Kidney epithelial cell (primary cell): ENCODE measurements at regions not wholly inside any gene's neighbourhood (a gene's known extent, or its start where the extent isn't known, plus 50 kb on each side); places are given as distances from the start of the nearest gene placed in this dataset.
A peak's percentile ranks its signal among the peaks of the same experiment; 100 is the strongest.
"Not testable (repeated sequence)": the region's sequence is repeated elsewhere in the genome, so short reads cannot be mapped to it uniquely, and the experiment has no call there.

ENCODE experiments used
- DNase-seq: peaks from one replicate; pipeline ENCODE4 v3.0.0-alpha.2; 2010; ENCODE audit warnings: low read depth
- H3K27me3 ChIP-seq: 2 replicates; pipeline ENCODE4 v1.6.0; 2011; ENCODE audit warnings: low read length; ENCODE audit not compliant: control insufficient read depth, insufficient read depth
- H3K36me3 ChIP-seq: 2 replicates; pipeline ENCODE4 v1.5.1; 2011; ENCODE audit warnings: low read length; ENCODE audit not compliant: control insufficient read depth, insufficient read depth
- H3K4me3 ChIP-seq: 2 replicates; pipeline ENCODE4 v1.5.1; 2011; ENCODE audit warnings: low read depth, mild to moderate bottlenecking, control low read depth, low read length
- TF ChIP-seq, protein P1 (sequence below): IDR thresholded peaks from 2 replicates; pipeline ENCODE4 v1.5.1; 2011; ENCODE audit warnings: mild to moderate bottlenecking, moderate library complexity, low read length, control low read depth, inconsistent platforms; ENCODE audit not compliant: insufficient read depth, poor library complexity, severe bottlenecking

DNA sequence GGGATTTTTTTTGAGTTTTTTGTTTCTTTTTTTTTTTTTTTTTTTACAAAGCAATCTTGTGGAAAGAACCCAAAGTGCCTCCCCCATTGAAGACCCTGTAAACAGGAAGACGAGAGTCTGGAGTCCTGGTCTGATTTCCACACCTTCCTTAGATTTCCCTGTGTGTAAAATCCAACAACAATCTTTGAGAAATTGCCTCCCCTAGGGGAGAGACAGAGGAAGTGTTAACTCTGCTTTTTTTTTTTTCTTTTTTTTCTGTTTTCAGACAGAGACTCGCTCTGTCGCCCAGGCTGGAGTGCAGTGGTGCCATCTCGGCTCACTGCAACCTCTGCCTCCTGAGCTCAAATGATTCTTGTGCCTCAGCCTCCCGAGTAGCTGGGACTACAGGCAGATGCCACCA is 82.0 kb upstream of the CLEC6A start:
- TF ChIP-seq, protein P1, sequence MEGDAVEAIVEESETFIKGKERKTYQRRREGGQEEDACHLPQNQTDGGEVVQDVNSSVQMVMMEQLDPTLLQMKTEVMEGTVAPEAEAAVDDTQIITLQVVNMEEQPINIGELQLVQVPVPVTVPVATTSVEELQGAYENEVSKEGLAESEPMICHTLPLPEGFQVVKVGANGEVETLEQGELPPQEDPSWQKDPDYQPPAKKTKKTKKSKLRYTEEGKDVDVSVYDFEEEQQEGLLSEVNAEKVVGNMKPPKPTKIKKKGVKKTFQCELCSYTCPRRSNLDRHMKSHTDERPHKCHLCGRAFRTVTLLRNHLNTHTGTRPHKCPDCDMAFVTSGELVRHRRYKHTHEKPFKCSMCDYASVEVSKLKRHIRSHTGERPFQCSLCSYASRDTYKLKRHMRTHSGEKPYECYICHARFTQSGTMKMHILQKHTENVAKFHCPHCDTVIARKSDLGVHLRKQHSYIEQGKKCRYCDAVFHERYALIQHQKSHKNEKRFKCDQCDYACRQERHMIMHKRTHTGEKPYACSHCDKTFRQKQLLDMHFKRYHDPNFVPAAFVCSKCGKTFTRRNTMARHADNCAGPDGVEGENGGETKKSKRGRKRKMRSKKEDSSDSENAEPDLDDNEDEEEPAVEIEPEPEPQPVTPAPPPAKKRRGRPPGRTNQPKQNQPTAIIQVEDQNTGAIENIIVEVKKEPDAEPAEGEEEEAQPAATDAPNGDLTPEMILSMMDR: peak; percentile 34
- H3K4me3 ChIP-seq, H3K27me3 ChIP-seq, H3K36me3 ChIP-seq, DNase-seq: not testable (repeated sequence)

DNA sequence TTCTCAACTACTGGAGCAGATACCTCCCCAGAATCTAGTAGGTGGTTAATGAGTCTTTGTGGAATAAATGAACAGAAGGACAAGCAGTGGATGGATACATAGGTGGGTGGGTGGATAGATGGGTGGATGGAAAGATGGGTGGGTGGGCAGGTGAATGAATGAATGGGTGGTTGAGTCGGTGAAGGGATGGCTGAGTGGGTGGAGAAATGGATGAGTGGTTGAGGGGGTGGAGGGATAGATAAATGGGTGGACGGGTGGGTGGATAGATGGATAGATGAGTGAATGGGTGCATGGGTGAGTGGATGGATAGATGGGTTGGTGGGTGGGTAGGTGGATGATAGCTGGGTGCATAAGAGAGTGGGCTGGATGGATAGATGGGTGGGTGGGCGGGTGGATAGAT is 80.6 kb upstream of the CLEC6A start:
- not testable (repeated sequence) for DNase-seq, H3K27me3 ChIP-seq, H3K4me3 ChIP-seq, H3K36me3 ChIP-seq

DNA sequence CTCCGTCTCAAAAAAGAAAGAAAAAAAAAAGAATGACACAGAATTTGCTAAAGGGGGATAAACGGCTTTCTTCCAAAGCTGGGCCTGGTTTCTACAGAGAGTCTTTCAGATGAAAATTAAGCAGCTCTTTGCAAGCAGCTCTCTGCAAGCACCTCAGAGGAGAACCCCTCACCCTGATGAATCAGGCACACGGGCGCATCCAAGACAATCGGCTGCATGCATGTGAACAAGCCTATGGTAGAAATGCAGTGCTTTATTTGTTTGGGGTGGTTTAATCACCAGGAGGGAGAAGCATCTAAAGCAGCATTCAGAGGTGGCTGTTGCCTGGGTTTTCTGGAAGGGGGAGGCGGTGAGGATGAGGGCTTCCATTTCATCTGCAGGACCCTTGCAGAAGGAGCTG is 78.0 kb upstream of the CLEC6A start:
- H3K4me3 ChIP-seq, H3K27me3 ChIP-seq, DNase-seq, H3K36me3 ChIP-seq: not testable (repeated sequence)

DNA sequence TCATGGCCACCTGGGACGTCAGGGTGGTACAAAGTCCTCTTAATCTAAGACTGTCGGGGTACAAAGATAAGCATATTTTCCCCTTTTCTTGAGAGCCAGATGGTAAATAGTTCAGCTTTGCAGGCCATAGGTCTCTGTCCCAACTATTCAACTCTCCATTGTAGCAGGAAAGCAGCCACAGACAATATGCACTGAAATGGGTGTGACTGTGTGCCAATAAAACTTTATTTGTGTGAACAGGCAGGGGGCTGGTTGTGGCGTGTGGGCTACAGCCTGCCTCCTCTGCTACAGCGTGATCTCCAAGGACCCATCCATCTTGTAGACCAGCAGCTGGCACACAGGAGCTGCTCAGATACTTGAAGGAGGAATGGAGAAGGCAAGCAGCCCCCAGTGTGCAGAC is 73.2 kb upstream of the CLEC6A start:
- not testable (repeated sequence) for H3K4me3 ChIP-seq, H3K27me3 ChIP-seq, DNase-seq

DNA sequence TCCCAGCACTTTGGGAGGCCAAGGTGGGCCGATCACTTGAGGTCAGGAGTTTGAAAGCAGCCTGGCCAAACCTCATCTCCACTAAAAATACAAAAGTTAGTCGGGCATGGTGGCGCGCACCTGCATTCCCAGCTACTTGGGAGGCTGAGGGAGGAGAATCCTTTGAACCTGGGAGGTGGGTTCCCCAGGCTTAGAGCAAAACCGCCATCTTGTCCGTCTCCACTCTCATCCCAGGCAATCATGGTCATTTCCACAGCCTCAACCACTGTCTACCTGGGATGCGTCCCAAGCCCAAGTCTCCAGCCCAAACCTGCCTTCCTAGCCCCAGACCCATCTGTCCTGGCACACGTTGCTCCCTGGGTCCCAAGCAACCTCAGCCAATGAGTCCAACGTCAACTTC is 71.1 kb upstream of the CLEC6A start:
- H3K4me3 ChIP-seq, H3K36me3 ChIP-seq, DNase-seq, H3K27me3 ChIP-seq: not testable (repeated sequence)

More for the DNA sequence above, 73.2 kb upstream of the CLEC6A start:
- H3K36me3 ChIP-seq: not testable (repeated sequence)

DNA sequence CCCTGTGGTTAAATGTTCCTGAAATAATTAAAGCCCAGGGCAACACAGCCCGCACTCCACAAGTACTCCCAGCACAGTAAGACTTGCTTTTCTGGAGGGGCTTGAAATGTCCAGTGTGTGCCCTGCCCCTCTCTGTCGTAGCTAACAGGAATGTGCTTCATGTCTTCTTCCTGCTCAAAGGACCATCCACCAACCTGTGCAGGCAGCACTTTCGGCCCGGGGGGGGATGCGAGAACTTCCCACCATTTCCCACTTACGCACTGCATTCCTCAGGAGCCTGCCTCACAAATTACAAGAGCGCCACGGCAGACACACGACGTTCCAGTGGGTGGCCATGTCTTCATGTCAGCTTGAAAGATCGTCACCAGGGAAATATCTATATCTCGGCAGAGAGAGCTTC is 70.3 kb upstream of the CLEC6A start:
- H3K36me3 ChIP-seq, H3K4me3 ChIP-seq, DNase-seq, H3K27me3 ChIP-seq: not testable (repeated sequence)

DNA sequence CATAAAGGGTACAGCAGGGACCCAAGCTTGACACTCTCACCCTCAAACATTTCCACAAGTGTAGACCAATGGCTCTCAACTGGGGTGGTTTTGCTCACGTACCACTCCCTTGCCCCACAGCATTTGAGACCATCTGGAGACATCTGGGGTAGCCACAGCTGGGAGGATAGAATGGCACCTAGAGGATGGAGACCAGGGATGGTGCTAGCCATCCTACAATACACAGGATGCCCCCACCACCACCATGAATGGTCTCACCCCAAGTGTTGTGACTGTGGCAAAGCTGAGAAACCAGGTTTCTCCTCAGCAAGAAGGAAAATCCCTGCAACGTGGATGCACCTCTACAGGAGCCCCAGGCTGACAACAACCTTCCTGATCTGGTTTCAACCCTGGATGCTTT is 69.1 kb upstream of the CLEC6A start:
- not testable (repeated sequence) for H3K36me3 ChIP-seq, H3K4me3 ChIP-seq, H3K27me3 ChIP-seq, DNase-seq

DNA sequence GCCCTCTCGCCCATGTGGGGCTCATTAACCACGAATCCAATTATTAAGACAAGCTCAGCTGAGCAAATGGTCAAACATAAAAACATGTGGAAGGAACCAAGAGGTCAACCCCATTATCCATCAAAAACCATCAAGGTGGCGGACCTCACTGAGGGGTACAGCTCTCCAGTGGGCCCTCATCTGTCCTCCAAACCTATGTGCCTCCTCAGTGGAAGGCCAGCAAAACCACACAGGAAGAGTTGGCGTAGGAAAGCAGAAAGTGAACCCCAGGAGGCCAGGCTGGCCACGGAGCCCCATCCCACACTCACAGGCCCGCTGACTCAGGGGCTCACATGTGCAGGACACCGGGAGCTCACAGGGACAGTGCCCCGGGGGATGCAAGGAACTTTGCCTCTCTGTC is 66.5 kb upstream of the CLEC6A start:
- H3K4me3 ChIP-seq, DNase-seq, H3K36me3 ChIP-seq, H3K27me3 ChIP-seq: not testable (repeated sequence)

DNA sequence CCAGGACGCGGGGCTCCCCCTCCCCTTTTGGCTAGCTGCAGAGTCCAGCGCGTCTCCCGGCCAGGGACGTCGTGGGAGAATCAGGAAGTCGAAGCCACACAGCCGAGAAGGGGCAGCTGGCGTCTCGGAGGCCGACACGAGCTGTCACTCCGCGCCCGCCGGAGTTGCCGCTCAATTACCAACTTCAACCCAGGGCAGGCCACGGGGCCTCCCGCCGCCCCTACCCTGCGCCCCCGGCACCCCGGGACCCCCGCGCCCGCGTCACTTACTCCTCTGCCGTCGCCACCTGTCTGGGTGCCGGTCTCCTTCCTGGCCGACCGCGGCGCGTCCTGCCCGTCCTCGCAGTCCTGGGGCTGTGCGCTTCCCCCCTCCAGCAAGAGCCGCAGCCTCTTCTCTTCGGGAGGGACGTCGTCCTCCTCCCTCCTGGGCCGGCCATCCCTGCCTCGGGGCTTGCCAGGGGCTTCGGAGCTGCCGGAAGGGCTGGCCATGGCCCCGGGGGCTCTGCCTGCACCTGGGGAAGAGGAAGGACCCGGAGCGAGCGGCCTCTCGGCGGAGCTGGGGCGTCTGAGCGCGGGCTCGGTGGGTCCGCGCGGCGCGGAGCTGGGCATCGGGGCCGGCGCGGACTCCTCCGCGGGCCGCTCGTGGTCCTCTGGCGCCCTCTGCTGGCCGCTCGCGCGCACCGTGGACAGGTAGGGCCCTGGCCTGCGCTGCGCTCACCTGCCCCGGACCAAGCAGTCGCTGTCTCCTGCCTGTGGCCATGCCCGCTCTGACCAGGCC is 65.6 kb upstream of the CLEC6A start:
- not testable (repeated sequence) for DNase-seq, H3K27me3 ChIP-seq, H3K36me3 ChIP-seq
- TF ChIP-seq, protein P1: peak; percentile 41
- peak overlapping the region; percentile 38 for H3K4me3 ChIP-seq
